Smooth muscle cell (in vitro differentiated cells): ENCODE measurements at regions not wholly inside any gene's neighbourhood (a gene's known extent, or its start where the extent isn't known, plus 50 kb on each side); places are given as distances from the start of the nearest gene placed in this dataset.

ENCODE experiments used
- DNase-seq: peaks from one replicate; lab custom pipeline; 2025; ENCODE audit not compliant: unreplicated experiment; lab: John Stamatoyannopoulos, UW
- H2AFZ ChIP-seq: fragments of 200-600 bp; sonication (generic); 2 replicates; pipeline ENCODE4 v1.6.0; 2016; ENCODE audit warnings: antibody characterized with exemption, low read depth, mild to moderate bottlenecking
- H3F3A ChIP-seq: fragments of 200-600 bp; sonication (generic); 2 replicates; pipeline ENCODE4 v1.6.0; 2017; ENCODE audit warnings: antibody characterized with exemption, low read depth
- H3K27ac ChIP-seq: fragments of 200-600 bp; sonication (generic); 2 replicates; pipeline ENCODE4 v1.5.1; 2016; ENCODE audit warnings: low read depth, mild to moderate bottlenecking
- H3K27me3 ChIP-seq: fragments of 200-600 bp; sonication (generic); 2 replicates; pipeline ENCODE4 v1.6.1; 2016; ENCODE audit warnings: low read depth, mild to moderate bottlenecking
- H3K36me3 ChIP-seq: fragments of 200-600 bp; sonication (generic); 2 replicates; pipeline ENCODE4 v1.5.1; 2016; ENCODE audit warnings: low read depth
- H3K4me1 ChIP-seq: fragments of 200-600 bp; sonication (generic); 2 replicates; pipeline ENCODE4 v1.5.1; 2016; ENCODE audit warnings: low read depth
- H3K4me2 ChIP-seq: fragments of 200-600 bp; sonication (generic); 2 replicates; pipeline ENCODE4 v1.6.0; 2016; ENCODE audit warnings: mild to moderate bottlenecking
- H3K4me3 ChIP-seq: fragments of 200-600 bp; sonication (generic); 2 replicates; pipeline ENCODE4 v1.5.1; 2016; ENCODE audit warnings: mild to moderate bottlenecking
- H3K79me2 ChIP-seq: fragments of 200-600 bp; sonication (generic); 2 replicates; pipeline ENCODE4 v1.6.0; 2016; ENCODE audit warnings: low read depth, mild to moderate bottlenecking
- H3K9ac ChIP-seq: fragments of 200-600 bp; sonication (generic); 2 replicates; pipeline ENCODE4 v1.6.0; 2016; ENCODE audit warnings: low read depth
- H3K9me3 ChIP-seq: fragments of 200-600 bp; sonication (generic); replicated peaks from 2 replicates; pipeline ENCODE4 v1.5.1; 2016; ENCODE audit warnings: low read depth
- H4K20me1 ChIP-seq: fragments of 200-600 bp; sonication (generic); 2 replicates; pipeline ENCODE4 v1.6.0; 2016; ENCODE audit warnings: low read depth
- WGBS: methylation state at CpG from one replicate; pipeline ENCODE4 v1.1.7; 2016; ENCODE audit warnings: low lambda C conversion rate; 5-methylcytosine and 5-hydroxymethylcytosine counted together
- TF ChIP-seq, protein P1 (sequence below): fragments of 200-600 bp; sonication (generic); IDR thresholded peaks from 2 replicates; pipeline ENCODE4 v1.5.1; 2017; ENCODE audit warnings: borderline replicate concordance, mild to moderate bottlenecking, antibody characterized with exemption; ENCODE audit not compliant: insufficient read depth, poor library complexity, severe bottlenecking

DNA sequence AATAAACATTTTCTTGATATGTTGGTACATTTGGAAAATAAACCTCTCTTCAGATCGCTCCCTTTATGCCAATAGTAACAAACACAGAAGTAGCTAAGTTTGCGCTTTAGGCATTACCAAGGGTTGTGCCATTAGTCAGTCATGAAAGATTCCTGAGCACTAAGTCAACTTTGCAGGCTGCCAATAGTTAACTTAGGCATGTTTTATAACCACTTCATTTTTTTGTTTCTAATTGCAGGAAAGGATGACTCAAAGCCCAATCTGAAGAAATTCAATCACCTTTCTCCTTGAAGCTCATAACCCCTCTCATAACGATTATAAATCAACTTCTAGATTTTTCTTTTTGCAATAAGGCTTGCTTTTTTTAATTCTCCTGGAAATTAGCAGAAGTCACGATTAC, 517.0 kb downstream of the AGTPBP1 start:
- no peak for DNase-seq
- Histone ChIP-seq H3K4me3 (no peak overlapping the region), H3K9ac (no peak overlapping the region), H3K36me3 (no peaks in the 10 kb centered on the region), H3K79me2 (no peaks in the 10 kb centered on the region), H4K20me1 (no peaks in the 10 kb centered on the region), H3K27me3 (no peaks in the 10 kb centered on the region), H3K4me2 (peak overlapping the region; percentile 47), H2AFZ (no peak overlapping the region), H3K27ac (peak overlapping the region; percentile 40), H3K4me1 (no peaks in the 10 kb centered on the region), H3F3A (peaks cover 14% of the 10 kb centered on the region), H3K9me3 (no peaks in the 10 kb centered on the region)
- TF ChIP-seq, protein P1, sequence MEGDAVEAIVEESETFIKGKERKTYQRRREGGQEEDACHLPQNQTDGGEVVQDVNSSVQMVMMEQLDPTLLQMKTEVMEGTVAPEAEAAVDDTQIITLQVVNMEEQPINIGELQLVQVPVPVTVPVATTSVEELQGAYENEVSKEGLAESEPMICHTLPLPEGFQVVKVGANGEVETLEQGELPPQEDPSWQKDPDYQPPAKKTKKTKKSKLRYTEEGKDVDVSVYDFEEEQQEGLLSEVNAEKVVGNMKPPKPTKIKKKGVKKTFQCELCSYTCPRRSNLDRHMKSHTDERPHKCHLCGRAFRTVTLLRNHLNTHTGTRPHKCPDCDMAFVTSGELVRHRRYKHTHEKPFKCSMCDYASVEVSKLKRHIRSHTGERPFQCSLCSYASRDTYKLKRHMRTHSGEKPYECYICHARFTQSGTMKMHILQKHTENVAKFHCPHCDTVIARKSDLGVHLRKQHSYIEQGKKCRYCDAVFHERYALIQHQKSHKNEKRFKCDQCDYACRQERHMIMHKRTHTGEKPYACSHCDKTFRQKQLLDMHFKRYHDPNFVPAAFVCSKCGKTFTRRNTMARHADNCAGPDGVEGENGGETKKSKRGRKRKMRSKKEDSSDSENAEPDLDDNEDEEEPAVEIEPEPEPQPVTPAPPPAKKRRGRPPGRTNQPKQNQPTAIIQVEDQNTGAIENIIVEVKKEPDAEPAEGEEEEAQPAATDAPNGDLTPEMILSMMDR = no peak
- 73% methylated on average over 4 of the region's 4 CpGs for WGBS

DNA sequence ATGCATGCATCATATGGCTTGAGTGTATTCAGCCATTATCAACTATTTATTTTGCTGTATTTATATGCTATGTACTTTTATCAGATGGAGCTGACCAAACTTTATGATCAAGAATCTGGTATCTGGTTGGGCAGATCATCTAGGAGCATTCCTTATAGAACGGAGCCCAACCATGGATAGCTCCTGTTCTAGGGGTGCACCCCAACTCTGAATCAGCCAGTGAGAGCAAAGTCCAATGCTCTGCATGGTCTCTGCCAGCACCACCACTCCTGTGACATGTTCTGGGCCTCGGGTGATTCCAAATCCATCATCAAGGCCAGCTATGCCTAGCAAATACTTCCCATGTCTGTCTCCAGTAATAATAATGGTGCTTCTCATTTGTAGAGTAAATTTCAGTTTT, 517.5 kb downstream of the AGTPBP1 start:
- WGBS = 92% methylated on average over 2 of the region's 2 CpGs
- DNase-seq = no peak
- no peak overlapping the region for H3K4me2 ChIP-seq

DNA sequence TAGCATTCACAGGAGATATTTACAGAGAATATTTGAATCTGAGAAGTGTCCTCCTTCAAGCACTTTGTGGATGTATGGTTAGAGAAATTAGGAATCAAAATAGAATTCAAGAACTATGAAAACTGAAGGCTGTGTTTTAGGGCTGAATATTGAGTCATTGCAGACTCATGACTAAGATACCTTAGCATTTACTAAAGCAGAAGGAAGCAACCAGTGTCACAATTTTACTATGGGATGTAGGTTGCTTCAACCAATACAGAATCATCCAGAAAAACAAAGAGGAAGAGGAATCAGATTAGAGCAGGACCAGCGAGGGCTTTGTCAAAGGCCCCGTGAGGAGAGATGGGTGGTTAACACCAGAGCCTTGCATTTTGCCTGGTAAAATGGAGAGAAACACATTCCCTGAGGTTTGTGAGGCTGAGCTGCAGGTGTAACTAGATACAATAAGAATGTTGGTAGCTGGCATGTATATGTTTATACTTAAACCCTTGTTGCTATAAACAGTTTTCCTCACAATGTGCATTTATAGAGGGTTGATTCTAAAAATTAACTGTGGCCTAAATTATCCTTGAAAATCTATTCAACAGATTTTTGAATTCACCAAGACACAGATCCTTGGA, 518.1 kb downstream of the AGTPBP1 start:
- H3K9ac ChIP-seq = no peak overlapping the region
- H3K27ac ChIP-seq = no peak overlapping the region
- H2AFZ ChIP-seq = no peak overlapping the region
- WGBS = 79% methylated on average over 2 of the region's 2 CpGs
- no peak overlapping the region for H3K4me3 ChIP-seq
- no peaks in the 10 kb centered on the region for H3K9me3 ChIP-seq
- H3K27me3 ChIP-seq = no peaks in the 10 kb centered on the region
- H3K36me3 ChIP-seq = no peaks in the 10 kb centered on the region
- H3K4me1 ChIP-seq = no peaks in the 10 kb centered on the region
- no peak overlapping the region for H3K4me2 ChIP-seq
- H4K20me1 ChIP-seq = no peaks in the 10 kb centered on the region
- TF ChIP-seq, protein P1 = no peak
- H3K79me2 ChIP-seq = no peaks in the 10 kb centered on the region
- peaks cover 14% of the 10 kb centered on the region for H3F3A ChIP-seq
- no peak for DNase-seq

More for the DNA sequence above, 517.5 kb downstream of the AGTPBP1 start:
- TF ChIP-seq, protein P1 = no peak
- Histone ChIP-seq H3K79me2 (no peaks in the 10 kb centered on the region), H3F3A (peaks cover 14% of the 10 kb centered on the region), H3K4me3 (no peak overlapping the region), H3K4me1 (no peaks in the 10 kb centered on the region), H3K27me3 (no peaks in the 10 kb centered on the region), H2AFZ (no peak overlapping the region), H3K27ac (no peak overlapping the region), H3K9ac (no peak overlapping the region), H4K20me1 (no peaks in the 10 kb centered on the region), H3K9me3 (no peaks in the 10 kb centered on the region), H3K36me3 (no peaks in the 10 kb centered on the region)

DNA sequence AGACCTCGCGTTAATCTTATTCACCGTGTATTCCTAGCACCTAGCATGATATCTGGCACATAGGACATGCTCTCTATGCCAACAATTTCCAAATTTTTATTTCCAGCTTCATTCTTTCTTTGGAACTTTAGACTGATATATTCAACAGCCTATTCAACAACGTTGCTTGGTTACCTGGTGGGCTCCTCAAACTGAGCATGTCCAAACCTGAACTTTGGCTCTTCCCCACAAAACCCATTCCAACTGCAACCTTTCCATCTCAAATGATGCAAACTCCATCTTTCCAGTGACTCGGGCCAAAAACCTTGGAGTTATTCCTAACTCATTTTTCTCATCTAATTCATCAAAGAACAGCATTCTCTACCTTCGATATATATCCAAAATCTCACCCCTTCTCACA, 525.2 kb downstream of the AGTPBP1 start:
- TF ChIP-seq, protein P1 = no peak
- H3K4me2 ChIP-seq = no peak overlapping the region
- no peaks in the 10 kb centered on the region for H3K27me3 ChIP-seq
- no peak overlapping the region for H3K27ac ChIP-seq
- no peak for DNase-seq
- H2AFZ ChIP-seq = no peak overlapping the region
- no peaks in the 10 kb centered on the region for H3F3A ChIP-seq
- no peaks in the 10 kb centered on the region for H4K20me1 ChIP-seq
- no peaks in the 10 kb centered on the region for H3K79me2 ChIP-seq
- no peaks in the 10 kb centered on the region for H3K9me3 ChIP-seq
- no peak overlapping the region for H3K4me3 ChIP-seq
- no peaks in the 10 kb centered on the region for H3K36me3 ChIP-seq
- no peaks in the 10 kb centered on the region for H3K4me1 ChIP-seq
- no peak overlapping the region for H3K9ac ChIP-seq
- 96% methylated on average over 6 of the region's 6 CpGs for WGBS
